ENCODE measurements at regions not wholly inside any gene's neighbourhood (a gene's known extent, or its start where the extent isn't known, plus 50 kb on each side); places are given as distances from the start of the nearest gene placed in this dataset.

GRCh38 chr16:86922311-86922710, 344.0 kb downstream of the FOXL1 start:
- Histone ChIP-seq H3K27me3 (peaks cover 86% of the 10 kb centered on the region), H3K4me3 (ENCODE audit: low read depth in 1 of 2, low read length in 1 of 2) (no peak overlapping the region), H3K4me1 (ENCODE audit: control insufficient read depth in 1 of 2, insufficient read depth in 1 of 2, low read depth in 1 of 2, low read length in 1 of 2) (no peaks in the 10 kb centered on the region), H3K27ac (no peak overlapping the region), H3K36me3 (no peaks in the 10 kb centered on the region), H3K9me3 (no peaks in the 10 kb centered on the region)
- TF ChIP-seq, protein P1, sequence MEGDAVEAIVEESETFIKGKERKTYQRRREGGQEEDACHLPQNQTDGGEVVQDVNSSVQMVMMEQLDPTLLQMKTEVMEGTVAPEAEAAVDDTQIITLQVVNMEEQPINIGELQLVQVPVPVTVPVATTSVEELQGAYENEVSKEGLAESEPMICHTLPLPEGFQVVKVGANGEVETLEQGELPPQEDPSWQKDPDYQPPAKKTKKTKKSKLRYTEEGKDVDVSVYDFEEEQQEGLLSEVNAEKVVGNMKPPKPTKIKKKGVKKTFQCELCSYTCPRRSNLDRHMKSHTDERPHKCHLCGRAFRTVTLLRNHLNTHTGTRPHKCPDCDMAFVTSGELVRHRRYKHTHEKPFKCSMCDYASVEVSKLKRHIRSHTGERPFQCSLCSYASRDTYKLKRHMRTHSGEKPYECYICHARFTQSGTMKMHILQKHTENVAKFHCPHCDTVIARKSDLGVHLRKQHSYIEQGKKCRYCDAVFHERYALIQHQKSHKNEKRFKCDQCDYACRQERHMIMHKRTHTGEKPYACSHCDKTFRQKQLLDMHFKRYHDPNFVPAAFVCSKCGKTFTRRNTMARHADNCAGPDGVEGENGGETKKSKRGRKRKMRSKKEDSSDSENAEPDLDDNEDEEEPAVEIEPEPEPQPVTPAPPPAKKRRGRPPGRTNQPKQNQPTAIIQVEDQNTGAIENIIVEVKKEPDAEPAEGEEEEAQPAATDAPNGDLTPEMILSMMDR (IDR thresholded peaks at IDR 0.05): no peak

DNA sequence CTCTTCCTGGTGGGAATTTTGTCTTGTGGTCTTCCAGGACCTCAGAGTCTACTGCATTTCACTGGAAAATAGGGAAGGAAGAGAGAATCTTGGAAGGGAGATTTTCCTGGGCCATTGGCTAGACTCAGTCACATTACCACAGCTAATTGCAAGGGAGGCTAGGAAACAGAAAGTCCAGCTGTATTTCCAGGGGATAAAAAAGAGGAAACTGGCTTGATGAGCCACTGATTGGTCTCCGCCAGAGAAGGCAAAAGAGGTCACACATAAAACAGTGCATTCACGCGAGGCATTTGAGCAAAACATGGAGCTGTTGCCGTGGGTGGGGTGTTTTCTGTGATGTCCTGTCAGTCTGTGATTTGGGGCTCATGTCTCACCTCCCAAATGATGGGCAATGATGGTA, 345.3 kb downstream of the FOXL1 start:
- no peaks in the 10 kb centered on the region for H3K36me3 ChIP-seq
- H3K9me3 ChIP-seq: no peaks in the 10 kb centered on the region
- no peaks in the 10 kb centered on the region for H3K4me1 ChIP-seq (ENCODE audit: control insufficient read depth in 1 of 2, insufficient read depth in 1 of 2, low read depth in 1 of 2, low read length in 1 of 2)
- TF ChIP-seq, protein P1 (IDR thresholded peaks at IDR 0.05): no peak
- H3K4me3 ChIP-seq (ENCODE audit: low read depth in 1 of 2, low read length in 1 of 2): no peak overlapping the region
- H3K27me3 ChIP-seq: peaks cover 99% of the 10 kb centered on the region
- H3K27ac ChIP-seq: no peak overlapping the region

- H3K27ac ChIP-seq: no peak overlapping the region
- H3K4me1 ChIP-seq (ENCODE audit: control insufficient read depth in 1 of 2, insufficient read depth in 1 of 2, low read depth in 1 of 2, low read length in 1 of 2): no peaks in the 10 kb centered on the region
- H3K27me3 ChIP-seq: peaks cover 99% of the 10 kb centered on the region
- H3K36me3 ChIP-seq: no peaks in the 10 kb centered on the region
- H3K4me3 ChIP-seq (ENCODE audit: low read depth in 1 of 2, low read length in 1 of 2): no peak overlapping the region
- TF ChIP-seq, protein P1 (IDR thresholded peaks at IDR 0.05): no peak
- no peaks in the 10 kb centered on the region for H3K9me3 ChIP-seq
Observed at GRCh38 chr16:86924537-86924936, 346.2 kb downstream of the FOXL1 start.

- Histone ChIP-seq H3K4me1 (ENCODE audit: control insufficient read depth in 1 of 2, insufficient read depth in 1 of 2, low read depth in 1 of 2, low read length in 1 of 2) (no peaks in the 10 kb centered on the region), H3K27ac (no peak overlapping the region)
Observed at GRCh38 chr16:86925067-86925791, 346.9 kb downstream of the FOXL1 start.

GRCh38 chr16:86926181-86927094, 348.1 kb downstream of the FOXL1 start:
- TF ChIP-seq, protein P1 (IDR thresholded peaks at IDR 0.05): no peak
- Histone ChIP-seq H3K9me3 (no peaks in the 10 kb centered on the region), H3K27ac (no peak overlapping the region), H3K36me3 (no peaks in the 10 kb centered on the region), H3K4me1 (ENCODE audit: control insufficient read depth in 1 of 2, insufficient read depth in 1 of 2, low read depth in 1 of 2, low read length in 1 of 2) (no peaks in the 10 kb centered on the region), H3K4me3 (ENCODE audit: low read depth in 1 of 2, low read length in 1 of 2) (no peak overlapping the region), H3K27me3 (peaks cover 100% of the 10 kb centered on the region)

More at GRCh38 chr16:86925067-86925791, 346.9 kb downstream of the FOXL1 start:
- Histone ChIP-seq H3K4me3 (ENCODE audit: low read depth in 1 of 2, low read length in 1 of 2) (no peak overlapping the region), H3K36me3 (no peaks in the 10 kb centered on the region), H3K27me3 (peaks cover 99% of the 10 kb centered on the region), H3K9me3 (no peaks in the 10 kb centered on the region)
- TF ChIP-seq, protein P1 (IDR thresholded peaks at IDR 0.05): no peak

Measured in neutrophil (primary cell).